ENCODE measurements at regions not wholly inside any gene's neighbourhood (a gene's known extent, or its start where the extent isn't known, plus 50 kb on each side); places are given as distances from the start of the nearest gene placed in this dataset.
"Not testable (repeated sequence)": the region's sequence is repeated elsewhere in the genome, so short reads cannot be mapped to it uniquely, and the experiment has no call there.

GRCh38 chr18:56487801-56488200 lies 150.6 kb downstream of the TXNL1 start:
- no peak for DNase-seq

GRCh38 chr18:56483386-56483785 lies 155.0 kb downstream of the TXNL1 start:
- DNase-seq, result no peak

- not testable (repeated sequence) for DNase-seq
These were observed 155.6 kb downstream of the TXNL1 start for GRCh38 chr18:56482813-56483212.

DNA sequence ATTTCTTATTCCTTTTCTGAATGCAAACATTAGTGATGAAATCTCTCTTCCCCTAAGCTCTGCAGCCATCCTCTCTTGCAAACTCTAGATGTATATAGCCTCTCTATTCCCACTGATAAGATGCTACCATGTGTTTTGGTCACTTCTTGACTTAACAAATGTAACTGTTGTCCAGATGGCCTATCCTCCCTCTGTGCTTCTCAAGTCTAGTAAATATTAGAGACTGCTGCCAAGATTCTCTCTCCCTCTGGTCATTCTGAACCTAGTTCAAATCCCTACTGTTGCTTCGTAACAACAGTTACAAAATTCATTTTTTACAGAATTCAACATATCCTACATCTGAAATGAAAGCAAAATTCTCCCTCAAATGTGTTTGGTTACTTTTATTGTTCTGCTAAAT lies 156.6 kb downstream of the TXNL1 start:
- DNase-seq, result no peak

DNA sequence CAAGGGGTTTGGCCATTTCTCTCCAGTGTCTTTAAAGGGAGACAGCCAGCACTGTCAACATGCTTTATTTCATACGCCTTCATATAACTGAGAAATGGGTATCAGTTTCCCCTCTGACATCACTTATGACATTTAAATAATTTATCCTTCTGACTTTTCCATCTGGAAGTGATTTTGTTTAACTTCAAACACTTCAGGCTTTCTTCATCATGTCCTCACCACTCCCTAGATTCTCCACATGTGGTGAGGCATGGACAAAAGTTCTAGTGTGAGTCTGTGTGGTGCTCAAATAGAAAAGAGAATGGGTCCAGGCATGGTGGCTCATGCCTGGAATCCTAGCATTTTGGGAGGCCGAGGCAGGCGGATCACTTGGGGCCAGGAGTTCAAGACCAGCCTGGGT lies 158.6 kb downstream of the TXNL1 start:
- DNase-seq, result no peak

GRCh38 chr18:56475250-56475649 lies 163.1 kb downstream of the TXNL1 start:
- DNase-seq, result no peak

- DNase-seq, result no peak
These were observed 164.9 kb downstream of the TXNL1 start for GRCh38 chr18:56473400-56474024.

- no peak for DNase-seq
These were observed 167.7 kb downstream of the TXNL1 start for GRCh38 chr18:56470406-56471351.

DNA sequence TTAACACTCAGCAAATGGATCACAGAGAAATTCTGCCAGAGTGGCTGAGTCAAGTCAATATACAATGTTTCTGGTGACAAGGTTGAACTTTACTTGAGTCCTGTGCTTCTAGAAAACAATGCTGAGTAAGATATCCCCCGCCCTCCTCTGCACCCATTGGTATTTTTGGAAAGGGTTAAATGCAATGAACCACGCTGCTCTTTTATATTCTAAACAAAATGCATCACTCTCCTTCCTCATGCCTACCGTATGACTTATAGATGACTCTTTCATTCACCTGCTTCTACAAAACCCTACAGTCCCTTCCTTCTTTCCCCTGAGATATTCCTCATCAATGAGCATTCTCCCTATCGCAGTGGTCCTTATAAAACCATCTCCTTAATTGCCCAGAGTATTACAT lies 168.8 kb downstream of the TXNL1 start:
- DNase-seq, result no peak

DNA sequence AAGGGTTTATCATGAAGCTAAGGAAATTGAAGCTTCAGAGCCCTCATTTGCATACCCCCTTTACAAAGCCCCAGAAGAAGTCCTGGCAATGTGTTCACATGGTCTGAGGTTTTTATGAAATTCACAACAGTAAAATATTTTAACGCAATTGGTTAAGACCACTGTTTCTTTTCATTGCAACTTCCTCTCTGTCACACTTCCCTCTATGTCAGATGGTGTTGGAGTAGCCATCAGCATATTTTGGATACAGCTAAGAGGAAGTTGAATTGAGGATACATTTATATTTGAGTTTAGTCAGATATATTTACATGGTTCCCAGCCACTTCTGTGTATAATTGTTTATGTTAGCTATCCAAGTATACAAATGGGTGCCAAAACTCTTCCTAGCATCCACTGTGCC lies 170.0 kb downstream of the TXNL1 start:
- no peak for DNase-seq

GRCh38 chr18:56462276-56462675 lies 176.1 kb downstream of the TXNL1 start:
- DNase-seq, result no peak

DNA sequence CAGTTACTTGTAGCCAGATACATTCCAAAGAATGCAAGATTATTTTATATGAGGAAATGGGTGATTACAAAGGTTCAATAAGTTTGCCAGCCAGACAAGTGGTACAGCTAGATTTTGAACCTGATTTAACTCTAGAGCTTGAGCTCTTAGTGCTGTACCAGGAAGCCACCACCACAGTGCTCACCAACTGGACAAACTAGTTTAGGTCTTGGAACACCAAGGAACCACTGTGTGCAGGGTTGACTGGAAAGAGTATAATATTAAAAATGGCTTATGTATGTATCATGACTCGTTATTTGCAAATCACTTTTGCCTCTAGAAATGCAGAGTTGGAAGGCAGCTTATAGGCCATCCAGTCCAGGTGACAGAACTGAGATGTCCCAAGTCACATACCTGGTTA lies 177.2 kb downstream of the TXNL1 start:
- DNase-seq, result no peak

- no peak for DNase-seq
These were observed 177.8 kb downstream of the TXNL1 start for GRCh38 chr18:56460581-56460980.

DNA sequence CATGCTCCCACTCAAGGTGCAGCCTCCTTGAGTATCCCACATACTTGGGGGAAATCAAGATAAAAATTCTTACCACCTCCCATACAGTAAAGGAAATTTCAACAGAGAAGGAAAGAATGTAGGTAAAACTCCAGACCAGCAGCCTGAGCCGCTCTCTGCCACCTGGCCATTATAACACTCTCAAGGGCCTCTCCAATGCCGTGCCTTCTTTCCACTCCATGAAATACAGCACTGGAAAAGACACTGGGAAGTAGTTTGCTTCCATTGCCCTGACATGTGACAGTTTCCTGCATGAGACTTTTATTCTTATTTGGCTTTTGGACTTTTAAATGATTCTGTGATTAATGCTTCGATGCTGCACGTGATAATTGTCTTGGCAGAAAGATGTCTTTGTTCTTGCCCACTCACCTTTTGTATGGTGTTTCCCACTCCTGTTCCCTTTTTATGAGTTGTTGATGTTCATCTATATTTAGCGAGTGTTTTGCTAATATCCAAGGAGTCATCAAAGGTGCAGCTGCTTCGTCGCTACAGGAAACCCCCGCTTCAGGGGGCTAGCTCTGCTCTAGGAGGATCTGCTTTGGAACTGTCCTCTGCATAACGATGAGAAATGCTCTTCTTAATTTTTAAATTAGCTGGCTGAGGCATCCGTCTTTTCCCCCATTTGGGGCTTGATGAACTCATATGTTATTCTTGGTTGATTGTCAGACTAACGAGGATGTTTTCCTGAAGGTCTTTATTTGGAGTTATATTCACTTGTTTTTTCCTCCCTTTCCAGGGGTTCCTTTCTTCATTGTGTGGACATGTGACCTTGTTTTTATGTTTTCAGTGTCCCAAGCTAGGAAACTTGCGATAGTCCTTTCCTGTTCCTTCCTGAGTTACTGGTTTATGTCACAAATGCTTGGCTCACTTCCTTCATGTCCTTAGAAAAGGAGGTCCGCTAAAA lies 179.4 kb downstream of the TXNL1 start:
- peak; percentile 74 for DNase-seq

- DNase-seq, result no peak
These were observed 182.5 kb downstream of the TXNL1 start for GRCh38 chr18:56455874-56456273.

- no peak for DNase-seq
These were observed 183.3 kb downstream of the TXNL1 start for GRCh38 chr18:56455141-56455540.

GRCh38 chr18:56453631-56454030 lies 184.8 kb downstream of the TXNL1 start:
- no peak for DNase-seq

- DNase-seq, result no peak
These were observed 187.2 kb downstream of the TXNL1 start for GRCh38 chr18:56451188-56451587.

DNA sequence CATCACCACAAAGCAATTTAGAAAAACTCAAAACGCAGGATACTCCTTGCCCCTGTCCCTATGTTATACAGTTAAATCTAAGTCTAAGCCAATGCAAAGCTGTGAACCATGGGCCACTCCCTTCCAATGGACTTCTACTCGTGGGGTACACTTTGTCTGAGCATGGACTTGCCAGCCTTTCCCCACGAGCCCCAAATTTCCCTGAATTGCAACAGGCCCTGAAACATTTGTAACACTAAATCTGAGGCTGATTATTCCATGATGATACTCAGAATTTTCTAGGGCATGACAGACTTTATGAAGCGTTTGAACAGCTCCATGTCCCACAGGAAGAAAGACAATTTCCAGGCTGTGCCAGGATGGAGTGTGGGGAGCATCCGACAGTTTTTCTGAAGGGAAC lies 189.6 kb downstream of the TXNL1 start:
- no peak for DNase-seq

- DNase-seq, result peak; percentile 88
These were observed 193.0 kb downstream of the TXNL1 start for GRCh38 chr18:56445422-56445821.

DNA sequence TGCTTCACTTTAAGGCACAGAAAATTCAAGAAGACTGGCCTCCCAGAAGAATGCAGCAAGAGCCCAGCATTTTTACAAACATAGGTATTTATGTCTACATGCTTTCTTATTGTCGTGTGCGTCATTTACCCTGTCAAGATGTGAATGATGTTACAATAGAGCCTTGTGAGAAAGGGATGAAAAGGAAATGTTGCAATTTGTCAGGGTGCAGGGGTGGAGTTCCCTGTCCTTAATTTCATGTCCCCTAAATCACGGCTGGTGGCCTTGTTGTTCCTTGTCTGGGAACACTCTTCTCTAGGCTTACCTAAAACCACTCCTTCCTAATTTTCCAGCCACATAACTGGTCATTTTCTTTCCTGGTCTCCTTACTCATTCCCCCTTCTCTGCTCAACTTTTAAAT lies 194.2 kb downstream of the TXNL1 start:
- no peak for DNase-seq

GRCh38 chr18:56443166-56443907 lies 195.1 kb downstream of the TXNL1 start:
- DNase-seq, result no peak

All from NCI-H510A treated with DMSO at 0.1 percent for 48 hours (cell line).